Thoracic aorta (tissue), 2 donors: ENCODE measurements at regions not wholly inside any gene's neighbourhood (a gene's known extent, or its start where the extent isn't known, plus 50 kb on each side); places are given as distances from the start of the nearest gene placed in this dataset.

Experiments used
- ATAC-seq: fragments of 150-250 bp; one replicate; pipeline ENCODE4 v1.8.0; 2017; ENCODE audit warnings: low read depth; ENCODE audit not compliant: insufficient number of reproducible peaks, low FRiP score
- DNase-seq: peaks from one replicate; pipeline ENCODE4 v3.0.0-alpha.2; 2020; ENCODE audit warnings: low spot score
- H3K27ac ChIP-seq, 2 donors: fragments of 200-600 bp; sonication (generic); 1 replicate in 1 of 2; 2 replicates in 1 of 2; pipeline ENCODE4 v1.5.1; 2016; ENCODE audit warnings: mild to moderate bottlenecking in 2 of 2, moderate library complexity in 2 of 2
- H3K27me3 ChIP-seq: fragments of 200-600 bp; sonication (generic); replicated peaks from 2 replicates; pipeline ENCODE4 v1.6.0; 2016; ENCODE audit warnings: mild to moderate bottlenecking; ENCODE audit not compliant: insufficient read depth
- H3K36me3 ChIP-seq: fragments of 200-600 bp; sonication (generic); one replicate; pipeline ENCODE4 v1.5.1; 2016
- H3K4me1 ChIP-seq, 2 donors: fragments of 200-600 bp; sonication (generic); 1 replicate in 1 of 2; 2 replicates in 1 of 2; pipeline versions ENCODE4 v1.5.1 to v1.6.0; 2016; ENCODE audit warnings: low read depth in 2 of 2, mild to moderate bottlenecking in 1 of 2; ENCODE audit not compliant: control insufficient read depth in 1 of 2
- H3K4me3 ChIP-seq: fragments of 200-600 bp; sonication (generic); 2 replicates; pipeline ENCODE4 v1.5.1; 2016; ENCODE audit warnings: mild to moderate bottlenecking
- H3K9me3 ChIP-seq: fragments of 200-600 bp; sonication (generic); 2 replicates; pipeline ENCODE4 v1.5.1; 2016
- TF ChIP-seq, protein P1 (sequence below): fragments of 200-600 bp; sonication (generic); IDR thresholded peaks from one replicate; pipeline ENCODE4 v1.5.1; 2019; ENCODE audit warnings: antibody characterized with exemption

DNA sequence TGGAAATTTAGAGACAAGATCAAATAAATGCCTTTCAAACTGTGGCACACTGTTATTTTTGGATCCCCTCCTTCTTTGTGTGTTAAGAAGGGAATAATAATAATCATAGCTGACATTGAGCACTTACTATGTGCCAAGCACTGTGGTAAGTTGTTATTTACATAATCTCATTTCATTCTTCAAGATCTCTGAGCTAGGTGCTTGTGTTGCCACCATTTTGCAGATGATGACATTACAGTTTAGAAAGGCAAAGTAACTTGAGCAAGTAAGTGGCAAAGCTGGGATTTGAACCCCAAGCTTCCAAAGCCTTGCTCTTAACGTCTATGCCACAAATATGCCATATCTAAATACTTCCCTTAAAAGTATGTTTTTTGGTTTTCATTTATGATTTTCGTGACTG is 121.8 kb upstream of the TMEM161B start:
- no peaks in the 10 kb centered on the region for H3K4me1 ChIP-seq
- ATAC-seq: no peak
- no peaks in the 10 kb centered on the region for H3K27me3 ChIP-seq
- no peak overlapping the region for H3K27ac ChIP-seq
- no peaks in the 10 kb centered on the region for H3K9me3 ChIP-seq
- TF ChIP-seq, protein P1, sequence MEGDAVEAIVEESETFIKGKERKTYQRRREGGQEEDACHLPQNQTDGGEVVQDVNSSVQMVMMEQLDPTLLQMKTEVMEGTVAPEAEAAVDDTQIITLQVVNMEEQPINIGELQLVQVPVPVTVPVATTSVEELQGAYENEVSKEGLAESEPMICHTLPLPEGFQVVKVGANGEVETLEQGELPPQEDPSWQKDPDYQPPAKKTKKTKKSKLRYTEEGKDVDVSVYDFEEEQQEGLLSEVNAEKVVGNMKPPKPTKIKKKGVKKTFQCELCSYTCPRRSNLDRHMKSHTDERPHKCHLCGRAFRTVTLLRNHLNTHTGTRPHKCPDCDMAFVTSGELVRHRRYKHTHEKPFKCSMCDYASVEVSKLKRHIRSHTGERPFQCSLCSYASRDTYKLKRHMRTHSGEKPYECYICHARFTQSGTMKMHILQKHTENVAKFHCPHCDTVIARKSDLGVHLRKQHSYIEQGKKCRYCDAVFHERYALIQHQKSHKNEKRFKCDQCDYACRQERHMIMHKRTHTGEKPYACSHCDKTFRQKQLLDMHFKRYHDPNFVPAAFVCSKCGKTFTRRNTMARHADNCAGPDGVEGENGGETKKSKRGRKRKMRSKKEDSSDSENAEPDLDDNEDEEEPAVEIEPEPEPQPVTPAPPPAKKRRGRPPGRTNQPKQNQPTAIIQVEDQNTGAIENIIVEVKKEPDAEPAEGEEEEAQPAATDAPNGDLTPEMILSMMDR: no peak
- no peaks in the 10 kb centered on the region for H3K36me3 ChIP-seq
- DNase-seq: no peak
- no peak overlapping the region for H3K4me3 ChIP-seq

DNA sequence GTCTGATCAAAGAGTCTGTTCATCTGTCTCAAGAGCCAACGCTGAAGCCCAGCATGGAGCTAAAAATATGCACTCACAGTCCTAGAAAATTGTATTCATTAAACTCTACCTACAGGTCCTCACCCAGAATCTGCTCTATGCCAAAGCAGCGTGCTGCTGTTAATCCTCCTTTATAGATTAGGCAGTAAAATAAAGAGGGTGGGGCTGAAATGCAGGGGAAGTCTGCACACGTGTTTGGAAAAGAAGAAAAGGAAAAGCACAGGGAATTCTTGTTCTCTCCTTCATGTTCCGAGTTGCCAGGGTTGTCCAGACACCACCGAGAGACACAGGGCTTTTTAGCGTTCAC is 121.4 kb upstream of the TMEM161B start:
- TF ChIP-seq, protein P1: no peak
- no peak for ATAC-seq

DNA sequence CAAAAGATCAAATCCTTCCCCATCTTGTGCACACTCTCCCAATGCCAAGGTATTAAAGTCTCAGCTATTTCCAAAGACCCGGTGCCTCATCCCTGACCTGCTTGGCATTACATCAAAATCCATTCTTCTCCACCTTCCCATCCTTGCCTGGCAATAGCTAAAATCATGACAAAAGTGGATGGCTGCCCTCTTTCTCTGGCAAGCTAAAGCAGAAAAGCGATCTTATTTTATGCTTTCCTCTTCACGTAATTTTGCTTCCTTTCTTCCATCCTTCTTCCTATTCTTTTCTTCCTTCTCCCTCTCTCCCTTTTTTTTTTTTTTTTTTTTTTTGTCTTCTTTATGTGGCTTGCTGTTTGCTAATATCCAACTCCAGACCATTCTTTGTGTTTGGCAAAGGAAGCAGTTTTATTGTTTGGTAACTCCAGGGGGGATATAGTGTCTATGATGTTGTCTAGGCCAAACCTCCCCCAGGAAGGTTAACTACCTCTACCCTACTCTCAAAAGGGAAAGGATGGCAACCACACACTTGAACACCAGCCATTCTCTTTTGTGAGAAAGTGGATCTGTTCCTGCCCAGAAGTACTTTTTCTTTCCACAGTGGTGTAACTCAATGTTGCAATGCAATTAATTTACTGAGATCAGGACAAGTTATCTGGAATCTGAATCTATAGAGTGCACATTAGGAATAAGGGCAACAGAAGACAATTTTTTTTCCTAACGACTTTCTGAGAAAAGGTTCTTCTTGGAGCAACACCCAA is 120.9 kb upstream of the TMEM161B start:
- Histone ChIP-seq H3K36me3 (no peaks in the 10 kb centered on the region), H3K9me3 (no peaks in the 10 kb centered on the region), H3K27ac (no peak overlapping the region), H3K4me3 (no peak overlapping the region), H3K27me3 (no peaks in the 10 kb centered on the region), H3K4me1 (no peaks in the 10 kb centered on the region)
- TF ChIP-seq, protein P1: no peak
- no peak for ATAC-seq
- no peak for DNase-seq

More for the DNA sequence above, 121.4 kb upstream of the TMEM161B start:
- no peaks in the 10 kb centered on the region for H3K9me3 ChIP-seq
- no peak for DNase-seq
- no peak overlapping the region for H3K4me3 ChIP-seq
- H3K27ac ChIP-seq: no peak overlapping the region
- no peaks in the 10 kb centered on the region for H3K36me3 ChIP-seq
- no peaks in the 10 kb centered on the region for H3K4me1 ChIP-seq
- no peaks in the 10 kb centered on the region for H3K27me3 ChIP-seq

DNA sequence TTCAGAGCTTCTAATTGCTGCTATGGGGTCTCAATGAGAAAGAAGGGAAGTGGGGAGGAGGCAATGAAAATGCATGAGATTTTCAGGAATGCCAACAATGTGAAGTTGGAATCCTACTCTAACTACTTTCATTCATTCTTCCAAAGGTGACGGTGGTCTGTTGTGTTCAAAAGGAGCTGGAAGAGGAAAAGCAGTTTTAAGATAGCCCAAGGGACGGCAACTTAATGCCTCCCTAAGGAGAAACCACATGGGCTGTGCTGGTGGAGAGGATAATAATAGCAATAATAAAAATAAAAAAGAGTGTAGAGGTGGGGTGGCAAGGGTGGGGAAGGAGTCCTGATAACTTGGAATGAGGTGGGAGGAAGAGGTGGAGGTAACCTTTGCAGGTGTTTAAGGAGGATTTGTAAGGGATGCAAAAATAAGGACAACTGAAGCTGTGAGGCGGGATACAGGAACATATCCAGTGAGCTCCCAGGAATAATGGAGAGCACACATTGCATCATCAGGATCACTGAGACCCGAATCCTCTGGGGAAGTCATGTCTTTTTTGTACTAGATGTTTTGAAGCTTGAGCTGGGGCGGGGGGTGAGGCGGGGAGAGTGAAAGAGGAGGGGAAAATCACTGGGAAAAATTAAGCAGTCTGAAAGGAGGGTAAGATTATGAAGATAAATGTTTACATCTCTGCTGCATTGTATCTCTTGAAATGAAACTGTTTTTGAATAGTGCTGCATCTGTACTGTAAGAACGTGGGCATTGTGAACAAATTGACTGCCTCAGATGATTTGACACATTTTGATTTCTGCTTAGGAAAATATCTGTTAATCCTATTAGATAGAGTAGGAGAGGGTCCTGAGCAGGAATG is 120.1 kb upstream of the TMEM161B start:
- ATAC-seq (no peak), DNase-seq (no peak)
- TF ChIP-seq, protein P1: no peak
- no peak overlapping the region for H3K4me3 ChIP-seq
- no peaks in the 10 kb centered on the region for H3K27me3 ChIP-seq
- H3K27ac ChIP-seq: no peak overlapping the region
- no peaks in the 10 kb centered on the region for H3K9me3 ChIP-seq
- no peaks in the 10 kb centered on the region for H3K4me1 ChIP-seq
- no peaks in the 10 kb centered on the region for H3K36me3 ChIP-seq

DNA sequence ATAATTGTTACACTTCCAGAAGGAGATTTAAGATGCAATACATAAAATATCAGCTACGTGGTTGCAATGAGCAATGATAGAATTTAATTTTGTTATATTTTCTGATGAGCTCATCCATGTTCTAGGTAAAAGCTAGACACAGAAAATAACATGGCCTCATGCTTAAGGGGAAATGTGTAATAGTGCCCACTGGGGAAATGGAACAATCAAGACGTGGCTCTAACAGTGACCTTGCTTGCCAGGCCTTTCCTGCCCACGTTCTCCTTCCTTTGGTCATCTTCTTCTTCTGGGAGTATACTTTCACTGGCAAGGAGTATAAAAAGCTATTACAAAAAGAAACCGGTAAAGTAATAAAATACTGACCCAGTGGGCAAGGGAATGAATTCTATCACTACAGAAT is 116.2 kb upstream of the TMEM161B start:
- no peak overlapping the region for H3K27ac ChIP-seq
- no peak overlapping the region for H3K4me3 ChIP-seq
- ATAC-seq: no peak
- no peaks in the 10 kb centered on the region for H3K36me3 ChIP-seq
- DNase-seq: no peak
- H3K9me3 ChIP-seq: no peaks in the 10 kb centered on the region
- H3K27me3 ChIP-seq: no peaks in the 10 kb centered on the region
- no peaks in the 10 kb centered on the region for H3K4me1 ChIP-seq
- TF ChIP-seq, protein P1: no peak
